Activated T-helper 17 cell treated with anti-CD3 and anti-CD28 coated beads, Interleukin-2, amount 50 U/mL, for 72 hours (primary cell): ENCODE measurements at regions not wholly inside any gene's neighbourhood (a gene's known extent, or its start where the extent isn't known, plus 50 kb on each side); places are given as distances from the start of the nearest gene placed in this dataset.
"Not testable (repeated sequence)": the region's sequence is repeated elsewhere in the genome, so short reads cannot be mapped to it uniquely, and the experiment has no call there.

Experiments
- ATAC-seq: fragments of 150-1000 bp; cut with Tn5 transposase; replicated peaks from 2 replicates; pipeline ENCODE4 v1.10.0; 2021; ENCODE audit warnings: mild to moderate bottlenecking, moderate library complexity
- H3K27ac Mint-ChIP-seq: one replicate; pipeline ENCODE4 v1.8.0; 2022; ENCODE audit warnings: mixed read lengths
- H3K27me3 Mint-ChIP-seq: one replicate; pipeline ENCODE4 v1.8.0; 2022; ENCODE audit warnings: mixed read lengths
- H3K36me3 Mint-ChIP-seq: one replicate; pipeline ENCODE4 v1.8.0; 2022; ENCODE audit warnings: low read depth, mild to moderate bottlenecking, mixed read lengths
- H3K4me1 Mint-ChIP-seq: one replicate; pipeline ENCODE4 v1.8.0; 2022; ENCODE audit warnings: mixed read lengths
- H3K4me3 Mint-ChIP-seq: one replicate; pipeline ENCODE4 v1.8.0; 2022; ENCODE audit warnings: mild to moderate bottlenecking, mixed read lengths
- H3K9me3 Mint-ChIP-seq: one replicate; pipeline ENCODE4 v1.8.0; 2022; ENCODE audit warnings: mixed read lengths

DNA sequence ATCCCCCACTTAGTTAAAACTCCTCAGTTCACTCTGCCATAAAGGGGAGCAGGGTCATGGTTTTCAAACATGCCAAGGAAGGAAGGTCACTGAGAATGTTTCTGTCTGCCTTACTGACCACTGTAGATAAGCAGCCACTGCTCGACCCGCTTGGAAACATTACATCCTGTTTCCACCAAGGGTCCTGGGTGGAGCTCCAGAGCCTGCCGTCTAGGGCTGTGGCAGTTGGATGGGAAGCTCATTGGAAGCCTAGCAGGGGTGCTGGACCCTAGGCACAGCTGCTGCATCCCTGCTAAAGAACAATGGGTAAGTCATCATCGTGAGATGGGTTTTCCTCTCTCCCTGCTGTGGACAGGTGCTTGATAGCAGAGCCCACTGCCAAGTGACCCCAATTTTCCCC is 76.0 kb upstream of the SRD5A3 start:
- Mint-ChIP-seq H3K36me3 (no peaks in the 10 kb centered on the region), H3K4me3 (no peak overlapping the region), H3K27me3 (peaks cover 32% of the 10 kb centered on the region), H3K4me1 (no peaks in the 10 kb centered on the region), H3K9me3 (no peaks in the 10 kb centered on the region), H3K27ac (no peak overlapping the region)
- ATAC-seq: no peak

DNA sequence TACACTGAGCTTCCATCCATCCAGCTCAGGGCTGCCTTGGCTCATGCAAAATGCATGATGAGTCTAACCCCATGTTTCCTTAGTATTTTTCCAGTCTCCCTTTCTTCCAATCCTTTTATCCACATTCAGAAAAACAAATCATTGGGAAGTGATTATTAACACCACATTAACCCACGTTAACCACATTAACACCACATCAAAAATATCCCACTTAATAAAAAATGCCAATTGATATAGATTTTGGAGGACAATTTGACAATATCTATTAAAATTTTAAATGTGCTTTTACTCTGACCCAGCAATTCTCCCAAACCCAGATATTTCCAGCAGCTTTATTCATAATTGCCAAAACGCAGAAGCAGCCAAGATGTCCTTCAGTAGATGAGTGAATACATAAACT is 75.6 kb upstream of the SRD5A3 start:
- no peaks in the 10 kb centered on the region for H3K4me1 Mint-ChIP-seq
- H3K36me3 Mint-ChIP-seq: no peaks in the 10 kb centered on the region
- no peak overlapping the region for H3K27ac Mint-ChIP-seq
- H3K27me3 Mint-ChIP-seq: peaks cover 29% of the 10 kb centered on the region
- ATAC-seq: no peak
- no peak overlapping the region for H3K4me3 Mint-ChIP-seq
- H3K9me3 Mint-ChIP-seq: no peaks in the 10 kb centered on the region

DNA sequence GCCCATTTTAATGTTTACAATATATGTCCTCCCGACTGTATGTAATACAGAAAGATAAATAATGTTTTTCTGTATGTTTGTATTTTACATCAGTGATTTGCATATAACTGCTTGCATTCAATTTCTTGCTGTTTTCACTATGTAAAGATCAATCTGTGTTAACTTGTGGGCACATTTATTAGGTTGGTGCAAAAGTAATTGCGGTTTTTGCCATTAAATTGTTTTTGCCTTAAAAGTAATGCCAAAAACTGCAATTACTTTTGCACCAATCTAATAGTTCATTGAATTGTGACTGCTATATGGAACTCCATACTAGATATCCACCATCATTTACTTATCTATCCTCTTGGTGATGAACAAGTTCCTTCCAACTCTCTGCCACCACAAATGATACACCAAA is 73.9 kb upstream of the SRD5A3 start:
- Mint-ChIP-seq H3K27ac (no peak overlapping the region), H3K27me3 (peaks cover 25% of the 10 kb centered on the region), H3K4me1 (no peaks in the 10 kb centered on the region), H3K36me3 (no peaks in the 10 kb centered on the region), H3K4me3 (no peak overlapping the region), H3K9me3 (no peaks in the 10 kb centered on the region)
- no peak for ATAC-seq

DNA sequence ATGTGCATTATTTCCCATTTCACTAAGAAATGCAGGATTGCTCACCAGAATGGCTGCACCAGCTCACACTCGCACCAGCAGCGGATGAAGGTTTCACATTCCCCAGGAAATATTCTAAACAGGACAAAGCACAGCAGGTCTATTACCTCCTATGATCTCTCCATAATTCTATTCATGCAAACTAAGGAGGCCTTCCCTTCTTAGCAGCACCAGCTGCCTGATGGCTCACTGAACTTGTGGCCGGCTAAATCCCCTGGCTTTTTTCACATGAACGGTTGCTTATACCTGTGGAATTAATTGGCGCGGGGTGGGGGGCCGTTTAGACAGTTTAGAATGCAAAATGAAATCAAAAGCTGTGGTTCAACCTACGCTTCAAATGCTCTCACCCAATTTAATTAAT is 73.5 kb upstream of the SRD5A3 start:
- no peak overlapping the region for H3K27ac Mint-ChIP-seq
- no peak overlapping the region for H3K4me3 Mint-ChIP-seq

GRCh38 chr4:55277011-55277410 is 69.0 kb upstream of the SRD5A3 start:
- Mint-ChIP-seq H3K4me3 (no peak overlapping the region), H3K9me3 (peaks cover 7% of the 10 kb centered on the region), H3K36me3 (no peaks in the 10 kb centered on the region), H3K4me1 (no peaks in the 10 kb centered on the region), H3K27me3 (peaks cover 21% of the 10 kb centered on the region), H3K27ac (no peak overlapping the region)
- ATAC-seq: no peak

More for the DNA sequence above, 73.5 kb upstream of the SRD5A3 start:
- H3K27me3 Mint-ChIP-seq: peaks cover 20% of the 10 kb centered on the region
- ATAC-seq: no peak
- H3K4me1 Mint-ChIP-seq: no peaks in the 10 kb centered on the region
- H3K9me3 Mint-ChIP-seq: no peaks in the 10 kb centered on the region
- H3K36me3 Mint-ChIP-seq: no peaks in the 10 kb centered on the region

DNA sequence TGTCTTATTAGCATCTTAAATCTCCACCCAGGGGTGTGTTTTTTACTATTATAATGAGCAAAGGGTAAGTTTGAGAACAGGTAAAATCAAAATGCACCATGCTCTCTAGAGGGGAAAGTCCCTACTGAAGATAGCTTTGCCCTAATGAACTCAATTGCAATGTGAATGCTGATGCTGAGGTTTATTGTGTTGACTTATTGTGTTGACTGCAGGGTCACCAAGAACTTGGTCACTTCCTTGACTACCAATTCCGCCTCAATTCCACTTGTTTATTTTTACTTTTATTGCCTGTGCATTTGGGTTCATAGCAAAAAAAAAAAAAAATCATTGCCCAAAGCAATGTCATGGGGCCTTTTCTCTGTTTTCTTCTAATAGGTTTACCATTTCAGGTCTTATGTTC is 67.7 kb upstream of the SRD5A3 start:
- H3K4me3 Mint-ChIP-seq: no peak overlapping the region
- H3K36me3 Mint-ChIP-seq: no peaks in the 10 kb centered on the region
- no peak overlapping the region for H3K27ac Mint-ChIP-seq
- H3K4me1 Mint-ChIP-seq: no peaks in the 10 kb centered on the region
- H3K27me3 Mint-ChIP-seq: peaks cover 17% of the 10 kb centered on the region
- no peak for ATAC-seq
- H3K9me3 Mint-ChIP-seq: peaks cover 7% of the 10 kb centered on the region

DNA sequence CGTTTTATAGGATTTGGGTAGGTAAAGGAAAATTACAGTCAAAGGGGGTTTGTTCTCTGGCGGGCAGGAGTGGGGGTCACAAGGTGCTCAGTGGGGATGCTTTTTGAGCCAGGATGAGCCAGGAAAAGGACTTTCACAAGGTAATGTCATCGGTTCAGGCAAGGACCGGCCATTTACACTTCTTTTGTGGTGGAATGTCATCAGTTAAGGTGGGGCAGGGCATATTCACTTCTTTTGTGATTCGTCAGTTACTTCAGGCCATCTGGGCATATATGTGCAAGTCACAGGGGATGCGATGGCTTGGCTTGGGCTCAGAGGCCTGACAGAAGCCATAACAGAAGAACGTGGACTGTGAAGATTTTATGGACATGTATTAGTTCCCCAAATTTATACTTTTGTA is 65.6 kb upstream of the SRD5A3 start:
- Mint-ChIP-seq H3K27me3 (peaks cover 13% of the 10 kb centered on the region), H3K9me3 (peaks cover 14% of the 10 kb centered on the region)
- ATAC-seq, H3K4me3 Mint-ChIP-seq, H3K4me1 Mint-ChIP-seq, H3K27ac Mint-ChIP-seq, H3K36me3 Mint-ChIP-seq: not testable (repeated sequence)

- not testable (repeated sequence) for ATAC-seq, H3K27ac Mint-ChIP-seq, H3K36me3 Mint-ChIP-seq, H3K4me3 Mint-ChIP-seq, H3K4me1 Mint-ChIP-seq
- Mint-ChIP-seq H3K27me3 (peaks cover 13% of the 10 kb centered on the region), H3K9me3 (peaks cover 18% of the 10 kb centered on the region)
Measured at GRCh38 chr4:55281118-55281683, 64.8 kb upstream of the SRD5A3 start.

- ATAC-seq: no peak
- peaks cover 14% of the 10 kb centered on the region for H3K9me3 Mint-ChIP-seq
- peaks cover 10% of the 10 kb centered on the region for H3K27me3 Mint-ChIP-seq
- H3K36me3 Mint-ChIP-seq: no peaks in the 10 kb centered on the region
- no peak overlapping the region for H3K27ac Mint-ChIP-seq
- no peak overlapping the region for H3K4me3 Mint-ChIP-seq
- no peaks in the 10 kb centered on the region for H3K4me1 Mint-ChIP-seq
Measured at GRCh38 chr4:55284331-55284730, 61.7 kb upstream of the SRD5A3 start.

- Mint-ChIP-seq H3K9me3 (no peaks in the 10 kb centered on the region), H3K27me3 (peaks cover 21% of the 10 kb centered on the region), H3K4me3 (no peak overlapping the region), H3K4me1 (no peaks in the 10 kb centered on the region), H3K27ac (no peak overlapping the region), H3K36me3 (no peaks in the 10 kb centered on the region)
- ATAC-seq: no peak
Measured at GRCh38 chr4:55291227-55291640, 54.8 kb upstream of the SRD5A3 start.

DNA sequence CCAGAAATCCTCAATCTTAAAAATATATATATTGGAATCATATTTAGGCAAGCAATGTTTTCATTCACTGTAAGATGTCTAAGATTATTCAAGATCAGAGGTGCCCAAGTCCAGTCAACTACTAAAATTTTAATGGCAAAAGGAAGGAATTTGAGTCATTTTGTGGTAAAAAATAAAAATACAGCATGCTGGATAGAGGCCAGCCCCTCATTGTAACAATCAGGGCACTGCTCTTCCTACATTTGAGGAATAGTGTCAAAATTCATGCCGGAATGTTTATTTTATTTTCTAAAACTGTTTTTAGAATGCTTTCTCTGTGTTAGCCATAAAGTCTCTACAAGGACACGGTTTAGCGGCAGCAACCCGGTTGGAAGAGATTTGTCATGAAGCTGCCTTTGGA is 49.9 kb upstream of the SRD5A3 start:
- no peaks in the 10 kb centered on the region for H3K4me1 Mint-ChIP-seq

More for the DNA sequence above, 49.9 kb upstream of the SRD5A3 start:
- no peak overlapping the region for H3K27ac Mint-ChIP-seq
- no peaks in the 10 kb centered on the region for H3K36me3 Mint-ChIP-seq
- H3K27me3 Mint-ChIP-seq: peaks cover 22% of the 10 kb centered on the region
- no peak overlapping the region for H3K4me3 Mint-ChIP-seq
- ATAC-seq: no peak
- no peaks in the 10 kb centered on the region for H3K9me3 Mint-ChIP-seq
